ENCODE measurements at regions not wholly inside any gene's neighbourhood (a gene's known extent, or its start where the extent isn't known, plus 50 kb on each side); places are given as distances from the start of the nearest gene placed in this dataset.

GRCh38 chr4:45033676-45034419, 307.5 kb upstream of the GNPDA2 start:
- BruUV-seq (replicated peaks) = no TSS peak
- Histone ChIP-seq H3K79me2 (ENCODE audit: control insufficient read depth, insufficient read depth, low read length) (no peaks in the 10 kb centered on the region), H4K20me1 (replicated peaks; ENCODE audit: control insufficient read depth, extremely low read depth, insufficient read depth, low read length) (no peaks in the 10 kb centered on the region), H3K9ac (replicated peaks; ENCODE audit: extremely low read depth, insufficient read depth, low read length) (no peak overlapping the region), H3K9me3 (replicated peaks; ENCODE audit: control insufficient read depth, insufficient read depth, low read length) (no peaks in the 10 kb centered on the region), H3K36me3 (ENCODE audit: control insufficient read depth in 2 of 2, extremely low read depth in 1 of 2, insufficient read depth in 2 of 2, low read length in 2 of 2) (no peaks in the 10 kb centered on the region), H3K4me2 (ENCODE audit: insufficient read depth, low read length) (no peak overlapping the region), H3K4me3 (replicated peaks in 1 of 3; ENCODE audit: insufficient read depth in 1 of 3, low read depth in 1 of 3, low read length in 3 of 3) (no peak overlapping the region), H3K4me1 (ENCODE audit: control insufficient read depth, extremely low read depth, insufficient read depth, low read length) (no peaks in the 10 kb centered on the region), H3K27me3 (ENCODE audit: control insufficient read depth in 2 of 2, insufficient read depth in 2 of 2, low read length in 2 of 2) (no peaks in the 10 kb centered on the region), H2AFZ (ENCODE audit: low read depth, low read length) (no peak overlapping the region), H3K27ac (ENCODE audit: insufficient read depth, low read depth, low read length) (no peak overlapping the region), H3K9me1 (replicated peaks; ENCODE audit: control insufficient read depth, extremely low read depth, insufficient read depth, low read length) (no peaks in the 10 kb centered on the region)
- CTCF ChIA-PET = no interaction called here
- FAIRE-seq = no peak
- DNase-seq (ENCODE audit: low read depth, low spot score) = no peak
- POLR2A ChIA-PET = no interaction called here
- TF ChIP-seq POLR2A (IDR thresholded peaks at IDR 0.05; ENCODE audit: low read depth, low read length) = no peak
- no peak for TF ChIP-seq EZH2 (IDR thresholded peaks at IDR 0.05; ENCODE audit: borderline replicate concordance, low read depth, low read length, severe bottlenecking)
- TF ChIP-seq POLR2AphosphoS5 (IDR thresholded peaks at IDR 0.05; ENCODE audit: insufficient read depth, low read depth, low read length) = no peak
- no peak for TF ChIP-seq CTCF (IDR thresholded peaks at IDR 0.05; ENCODE audit: extremely low read depth in 1 of 2, insufficient read depth in 1 of 2, low read depth in 1 of 2, low read length in 2 of 2)
- no peak for TF ChIP-seq MYC (IDR thresholded peaks at IDR 0.05; ENCODE audit: low read depth, low read length)
- no peak for TF ChIP-seq MAX (IDR thresholded peaks at IDR 0.05; ENCODE audit: insufficient read depth, insufficient read length)
- TF ChIP-seq FOS (IDR thresholded peaks at IDR 0.05; ENCODE audit: borderline replicate concordance, insufficient read depth, low read length) = no peak
- TF ChIP-seq JUN (IDR thresholded peaks at IDR 0.05; ENCODE audit: borderline replicate concordance, insufficient read depth, insufficient read length, low read depth) = no peak
- no peak for TF ChIP-seq GATA2 (IDR thresholded peaks at IDR 0.05; ENCODE audit: insufficient read depth, insufficient read length, low read depth, low read length)
- intact Hi-C loops (cut with micrococcal nuclease) (no loop called here), dilution Hi-C loops (cut with MboI; ENCODE audit: extremely low pct_ligation_motif_present, low sequenced_read_pairs) (no loop called here)

Measured in endothelial cell of umbilical vein (primary cell).